GM21423 (cell line): ENCODE measurements at regions not wholly inside any gene's neighbourhood (a gene's known extent, or its start where the extent isn't known, plus 50 kb on each side); places are given as distances from the start of the nearest gene placed in this dataset.

Experiments used
- ATAC-seq: cut with Tn5 transposase; IDR thresholded peaks from one replicate; pipeline ENCODE4 v1.9.1; 2021; ENCODE audit warnings: mild to moderate bottlenecking, moderate library complexity; ENCODE audit not compliant: unreplicated experiment

DNA sequence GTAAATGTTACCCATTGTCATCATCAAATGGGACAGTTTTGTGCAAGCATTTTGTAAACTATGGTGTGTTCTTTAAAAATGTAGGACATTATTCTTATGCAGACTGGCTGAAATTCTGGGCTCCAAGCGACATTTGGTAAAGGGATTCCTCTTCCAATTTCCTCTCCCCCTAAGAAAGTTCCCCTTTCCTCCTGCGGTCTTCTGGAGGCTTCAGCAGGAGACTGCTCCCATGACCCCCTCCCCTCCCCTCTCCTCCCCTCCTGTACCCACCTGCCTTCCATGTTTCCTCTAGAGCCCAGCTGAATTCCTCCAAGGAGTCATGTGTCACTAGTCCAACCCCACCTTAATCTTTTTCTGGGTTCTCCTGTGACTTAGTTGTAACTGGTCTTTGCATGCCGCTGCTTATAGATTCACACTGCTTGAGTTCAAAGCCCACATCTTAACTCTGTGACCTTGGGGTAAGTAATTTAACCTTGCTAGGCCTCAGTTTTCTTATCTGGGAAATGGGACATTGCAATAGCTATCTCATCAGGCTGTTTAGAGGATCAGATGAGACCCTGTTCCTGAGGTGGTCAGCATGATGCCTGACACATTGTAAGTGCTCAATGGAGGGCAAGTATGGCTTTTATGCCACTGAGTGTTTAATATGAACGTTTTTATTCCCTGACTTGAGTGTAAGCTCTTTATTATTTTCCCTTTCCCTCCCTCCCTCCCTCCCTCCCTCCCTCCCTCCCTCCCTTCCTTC lies 69.9 kb upstream of the WDR26 start:
- no peak for ATAC-seq

DNA sequence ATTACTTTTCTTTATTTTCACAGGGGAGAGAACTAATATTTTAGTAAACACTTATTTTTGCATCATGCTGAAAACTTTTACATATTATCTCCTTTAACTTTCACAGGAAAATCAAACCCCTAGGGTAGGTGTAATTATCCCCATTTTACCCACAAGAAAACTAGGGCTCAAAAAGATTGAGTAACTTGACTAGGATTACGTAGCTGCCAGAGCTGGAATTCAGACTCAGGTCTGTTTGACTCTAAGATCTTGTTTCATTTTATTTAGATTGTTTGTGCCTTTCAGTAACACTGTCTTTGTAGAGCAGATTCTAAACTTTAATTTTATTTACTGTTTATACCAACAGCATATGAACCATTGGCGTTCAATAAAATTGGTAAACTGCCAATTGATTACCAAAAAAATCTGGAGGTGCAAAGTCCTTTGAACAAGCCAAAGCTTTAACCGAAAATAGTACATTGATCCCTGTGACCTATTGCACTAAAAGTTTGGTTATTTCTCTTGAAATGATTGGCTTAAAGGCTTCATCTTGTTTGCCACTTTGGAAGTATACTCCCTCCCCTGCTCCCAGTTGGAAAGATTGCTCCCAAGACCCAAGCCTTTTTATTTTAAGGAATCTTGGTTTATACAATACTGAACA lies 71.0 kb upstream of the WDR26 start:
- no peak for ATAC-seq

DNA sequence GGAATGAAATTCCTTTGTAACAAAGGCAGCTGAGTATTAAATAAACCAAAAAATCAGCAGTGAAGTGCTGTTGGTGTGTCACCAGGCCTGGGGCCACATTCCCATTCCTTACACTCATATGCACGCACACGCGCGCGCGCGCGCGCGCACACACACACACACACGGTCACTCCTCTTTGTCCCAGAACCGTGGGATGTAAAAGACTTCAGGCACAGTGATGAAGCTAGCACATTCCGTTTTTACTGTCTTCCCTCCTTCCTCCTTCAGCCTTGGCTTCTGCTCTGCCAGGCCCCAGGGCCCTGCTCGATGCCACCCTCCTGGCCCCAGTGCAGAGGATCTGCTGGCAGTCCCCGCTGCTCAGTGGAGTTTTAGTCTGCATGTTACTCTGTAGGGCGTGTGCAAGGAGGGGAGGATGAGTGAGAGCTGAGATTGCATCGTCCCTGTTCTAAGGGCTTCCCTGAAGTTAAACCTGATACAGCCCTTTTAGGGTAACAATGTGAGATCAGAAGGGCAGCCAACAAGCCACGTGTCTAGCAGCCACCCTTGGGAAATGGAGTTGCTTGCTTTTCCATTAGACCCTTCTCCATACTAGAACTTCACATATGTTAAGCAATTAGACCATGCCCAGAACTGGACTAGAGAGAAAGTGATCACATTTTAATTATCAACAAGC lies 71.7 kb upstream of the WDR26 start:
- ATAC-seq, result no peak

DNA sequence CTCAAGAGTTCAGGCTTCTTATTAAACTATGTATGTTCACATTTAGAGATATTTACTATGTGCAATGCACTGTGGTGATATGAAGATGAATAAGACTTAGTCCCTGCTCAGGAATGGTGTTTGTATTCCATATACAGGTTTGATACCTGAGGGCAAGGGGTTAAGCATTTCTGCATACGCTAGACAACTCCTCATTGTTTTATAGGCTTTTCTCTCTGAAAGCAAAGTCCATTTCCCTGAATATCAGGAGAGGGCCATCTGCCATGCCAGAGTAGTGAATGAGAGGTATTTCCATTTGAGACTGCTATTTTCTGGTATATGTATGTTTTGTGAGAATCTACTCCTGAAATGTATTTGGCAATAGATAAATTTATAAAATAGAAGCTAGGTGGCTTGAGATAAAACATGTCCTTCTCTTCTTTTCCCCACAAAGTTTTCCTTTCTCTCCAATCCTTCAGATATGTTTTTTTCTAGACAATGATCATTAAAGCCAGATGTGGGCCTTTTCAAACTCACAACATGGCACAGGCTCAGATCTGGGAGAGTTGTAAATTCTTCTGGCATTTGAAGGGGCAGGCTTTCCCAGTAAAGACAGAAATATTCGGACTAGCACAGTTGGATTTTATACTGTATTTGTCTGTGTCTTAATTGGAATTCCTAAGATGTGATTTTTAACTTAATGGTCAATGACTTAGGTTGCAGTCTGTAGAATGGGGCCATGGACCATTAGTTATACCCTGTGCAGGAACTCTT lies 73.3 kb upstream of the WDR26 start:
- ATAC-seq, result no peak

DNA sequence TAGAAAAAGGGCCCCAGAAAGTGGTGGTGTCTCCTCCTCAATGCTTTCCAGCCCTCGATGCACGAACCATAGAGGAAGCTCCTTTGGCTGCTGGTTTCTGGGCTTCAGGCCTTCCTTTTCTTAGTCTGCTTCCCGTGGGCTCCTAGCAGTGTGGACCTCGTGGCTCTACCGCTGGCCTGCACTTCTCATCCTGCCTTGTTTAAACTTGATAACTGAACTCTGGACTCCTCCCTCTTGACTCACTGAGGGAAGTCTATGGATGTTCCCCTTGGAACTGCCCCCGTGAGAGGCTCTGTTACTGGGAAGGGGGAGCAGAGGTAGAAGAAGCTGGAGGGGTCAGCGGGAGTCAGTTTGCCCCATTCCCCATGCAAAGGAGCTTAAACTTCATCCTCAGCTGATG lies 75.3 kb upstream of the WDR26 start:
- ATAC-seq, result no peak

DNA sequence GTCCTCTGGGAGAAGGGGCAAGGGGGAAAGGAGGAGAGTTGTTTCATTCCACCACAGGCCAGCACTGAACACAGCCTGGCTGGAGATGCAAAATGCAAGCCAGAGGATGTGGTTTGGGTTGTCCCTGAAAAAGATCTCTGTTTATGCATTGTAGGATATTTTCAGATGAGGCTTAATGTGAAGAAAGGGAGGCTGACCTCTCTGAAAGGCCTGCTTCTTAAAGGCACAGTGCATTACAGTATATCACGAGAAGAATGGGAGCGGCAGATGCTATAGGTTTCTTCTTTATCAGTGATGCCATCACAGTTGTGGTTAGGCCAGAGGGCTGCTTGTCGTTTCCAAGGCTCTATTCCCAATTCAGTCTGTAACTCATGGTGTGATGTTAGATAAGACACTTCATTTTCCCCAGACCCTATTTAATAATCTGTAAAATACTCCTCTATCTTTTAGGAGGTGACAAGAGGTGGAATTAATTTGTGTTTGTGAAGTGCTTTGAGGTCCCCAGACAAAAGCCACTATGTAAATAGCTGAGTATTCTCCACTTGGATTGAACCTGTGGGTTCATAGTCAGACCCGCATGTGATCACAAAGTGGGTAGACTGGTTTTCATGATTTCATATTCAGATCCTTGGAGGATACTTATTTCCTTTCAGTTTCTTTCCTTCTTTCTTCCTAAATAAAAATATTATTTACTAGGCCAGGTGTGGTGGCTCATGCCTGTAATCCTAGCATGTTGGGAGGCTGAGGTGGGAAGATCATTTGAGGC lies 76.5 kb upstream of the WDR26 start:
- ATAC-seq, result no peak

DNA sequence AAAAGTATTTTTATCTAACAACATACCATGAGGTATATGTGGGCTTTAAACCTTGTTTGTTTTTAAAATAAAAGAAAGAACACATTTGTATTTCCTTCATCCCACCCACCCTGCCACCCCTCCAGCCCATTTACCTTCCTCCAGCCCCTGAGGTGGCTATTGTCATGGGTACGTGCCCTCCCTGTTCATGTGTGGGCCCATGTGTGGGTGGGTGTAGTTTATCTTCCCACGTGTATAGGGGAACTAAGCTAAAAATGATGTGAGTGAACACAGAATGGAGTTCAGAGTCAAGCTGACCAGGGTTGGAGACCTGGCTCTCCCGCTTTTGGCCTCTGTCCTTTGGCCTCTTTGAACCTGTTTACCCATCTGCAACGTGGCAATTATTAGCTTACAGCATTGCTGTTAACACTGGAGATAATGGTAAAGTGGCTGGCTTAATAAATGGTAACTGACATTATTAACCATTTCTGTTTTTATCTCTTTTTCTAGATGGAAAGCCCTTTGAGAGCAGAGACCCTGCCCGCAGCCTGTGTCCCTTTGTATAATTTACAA lies 78.1 kb upstream of the WDR26 start:
- no peak for ATAC-seq

DNA sequence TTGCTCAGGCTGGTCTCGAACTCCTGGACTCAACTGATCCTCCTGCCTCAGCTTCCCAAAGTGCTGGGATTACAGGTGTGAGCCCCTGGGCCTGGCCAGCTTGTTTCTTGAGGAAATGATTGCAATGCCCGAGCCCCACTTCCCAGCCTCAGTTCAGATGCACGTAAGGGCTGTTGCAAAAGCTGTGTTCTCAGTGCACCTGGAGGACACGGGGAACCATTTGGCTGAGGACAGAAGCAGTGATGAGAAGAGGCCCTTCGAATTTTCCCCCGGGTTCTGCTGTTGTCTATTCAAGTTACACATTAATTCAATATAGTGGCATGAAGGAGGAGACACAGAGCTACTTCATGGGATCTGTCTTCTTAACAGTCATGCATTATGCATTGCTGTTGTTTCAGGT lies 78.8 kb upstream of the WDR26 start:
- ATAC-seq, result no peak

DNA sequence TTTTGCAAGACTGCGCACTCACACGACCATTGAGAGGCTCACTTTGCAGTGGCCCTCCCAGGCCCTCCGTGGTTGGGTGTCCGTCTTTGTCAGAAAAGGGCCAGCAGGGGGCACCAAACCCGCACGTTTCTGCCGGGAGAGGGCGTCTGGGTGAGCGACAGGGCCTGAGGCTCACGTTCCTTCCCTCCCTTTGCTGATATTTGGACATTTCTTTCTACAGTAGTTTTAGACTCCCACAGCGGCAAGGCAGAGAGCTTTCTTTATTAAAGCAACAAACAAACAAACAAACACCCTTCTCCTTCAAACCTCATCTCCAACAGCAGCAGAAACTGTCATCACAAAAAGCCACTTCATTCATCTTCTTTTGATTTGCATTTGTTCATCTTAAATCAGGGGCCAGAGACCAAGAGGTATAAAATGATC lies 79.2 kb upstream of the WDR26 start:
- peak; percentile 97 for ATAC-seq

DNA sequence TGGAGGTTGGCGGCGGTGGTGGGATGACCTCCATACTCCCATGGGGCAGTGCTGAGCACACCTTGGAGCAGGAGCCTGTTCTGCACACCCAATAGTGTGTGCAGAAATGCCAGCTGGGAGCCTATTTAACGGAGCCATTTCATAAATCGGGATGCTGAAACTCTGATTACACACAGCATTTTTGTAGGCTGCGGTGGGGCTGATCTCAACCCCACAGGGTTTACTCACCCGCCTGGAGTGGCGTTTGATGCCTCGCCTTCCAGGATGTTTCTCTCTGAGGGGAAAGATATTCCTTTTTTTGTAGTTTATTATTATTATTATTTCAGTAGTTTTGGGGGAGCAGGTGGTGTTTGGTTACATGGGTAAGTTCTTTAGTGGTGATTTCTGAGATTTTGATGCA lies 82.6 kb upstream of the WDR26 start:
- no peak for ATAC-seq

DNA sequence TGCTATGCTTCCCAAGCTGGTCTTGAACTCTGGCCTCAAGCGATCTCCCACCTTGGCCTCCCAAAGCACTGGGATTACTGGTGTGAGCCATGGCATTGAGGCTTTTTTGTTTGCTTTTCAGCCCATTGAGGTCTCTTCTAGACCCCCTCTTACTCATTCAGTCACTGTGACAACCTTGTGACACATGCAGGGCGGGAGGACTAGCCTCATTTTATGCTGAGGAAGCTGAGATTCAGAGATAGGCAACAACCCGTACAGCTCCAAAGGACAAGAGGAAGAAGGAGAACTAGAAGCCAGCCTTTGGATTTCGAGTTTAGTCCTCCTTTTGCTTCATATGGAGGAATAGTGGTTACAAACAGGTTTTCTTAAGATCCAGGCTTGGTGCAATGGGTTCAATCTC lies 83.9 kb upstream of the WDR26 start:
- ATAC-seq, result no peak

DNA sequence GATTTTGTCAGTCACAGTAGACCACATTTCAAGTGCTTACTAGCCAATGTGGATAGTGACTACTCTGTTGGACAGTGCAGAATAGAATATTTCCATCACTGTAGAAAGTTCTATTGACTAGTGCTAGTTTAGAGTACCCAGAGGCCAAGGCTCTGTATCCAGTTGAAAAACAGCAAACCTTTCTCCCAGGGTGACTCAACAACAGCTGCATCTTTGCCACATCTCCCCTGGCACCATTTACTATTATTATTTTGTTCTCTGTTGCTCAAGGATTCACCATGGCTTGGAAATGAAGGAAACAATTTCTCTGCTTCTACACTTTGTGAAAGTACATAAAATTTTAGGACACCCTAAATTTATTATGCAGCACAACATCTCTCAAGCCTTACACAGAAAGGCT lies 85.3 kb upstream of the WDR26 start:
- no peak for ATAC-seq

DNA sequence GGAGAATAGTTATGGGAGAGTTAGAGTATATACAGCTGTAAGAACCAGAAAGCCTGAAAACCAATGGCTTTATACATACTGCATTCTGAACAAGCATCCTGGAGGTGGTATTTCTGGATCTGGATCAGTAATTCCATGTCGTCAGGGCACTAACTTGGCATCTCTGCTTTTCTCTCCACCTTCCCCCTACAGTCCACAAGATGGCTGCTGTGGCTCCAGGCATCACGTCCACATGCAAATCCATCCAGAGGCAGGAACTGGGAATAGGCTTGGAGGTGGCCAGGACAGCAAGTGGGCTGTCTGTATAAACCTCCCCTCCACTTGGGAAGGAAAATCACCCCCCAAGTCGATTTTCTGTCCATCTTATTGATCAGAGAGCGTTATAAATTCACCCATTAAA lies 86.2 kb upstream of the WDR26 start:
- no peak for ATAC-seq

DNA sequence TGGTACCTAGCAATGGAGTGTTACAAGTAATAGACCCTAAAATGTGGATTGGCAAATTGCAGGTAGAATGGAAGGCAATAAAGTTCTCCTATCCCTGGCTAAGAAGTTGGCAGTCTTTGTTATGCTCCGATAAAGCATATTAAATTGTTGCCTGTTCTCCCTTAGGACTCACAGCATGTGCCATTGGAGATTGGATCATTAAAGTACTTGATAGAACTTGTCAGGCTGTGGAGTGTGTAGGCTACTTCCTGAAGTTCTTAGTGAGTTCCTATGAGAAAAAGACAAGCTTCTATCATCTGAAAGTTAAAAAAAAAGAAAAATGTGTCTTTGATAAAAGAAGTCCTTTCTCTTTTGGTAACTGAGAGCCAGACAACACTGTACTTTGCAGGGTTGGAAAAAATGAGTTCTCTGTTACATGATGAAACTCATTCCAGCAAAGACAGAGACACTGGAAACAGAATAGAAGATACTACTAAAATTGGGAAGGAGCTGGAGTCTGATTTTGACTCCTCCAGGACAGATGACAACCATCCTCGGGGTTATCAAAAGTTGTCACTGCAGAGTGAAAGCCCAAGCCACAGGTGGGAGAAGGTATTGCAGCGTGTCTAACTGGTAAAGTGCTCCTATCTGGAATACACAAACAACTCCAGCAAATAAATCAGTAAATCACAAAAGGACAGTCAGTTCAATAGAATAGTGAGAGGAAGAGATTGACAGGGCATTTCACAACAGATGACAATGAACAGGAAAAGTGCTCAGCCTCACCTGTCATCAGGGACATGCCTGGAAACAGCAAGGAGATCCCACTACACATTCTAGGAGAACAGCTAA lies 87.5 kb upstream of the WDR26 start:
- ATAC-seq, result no peak

DNA sequence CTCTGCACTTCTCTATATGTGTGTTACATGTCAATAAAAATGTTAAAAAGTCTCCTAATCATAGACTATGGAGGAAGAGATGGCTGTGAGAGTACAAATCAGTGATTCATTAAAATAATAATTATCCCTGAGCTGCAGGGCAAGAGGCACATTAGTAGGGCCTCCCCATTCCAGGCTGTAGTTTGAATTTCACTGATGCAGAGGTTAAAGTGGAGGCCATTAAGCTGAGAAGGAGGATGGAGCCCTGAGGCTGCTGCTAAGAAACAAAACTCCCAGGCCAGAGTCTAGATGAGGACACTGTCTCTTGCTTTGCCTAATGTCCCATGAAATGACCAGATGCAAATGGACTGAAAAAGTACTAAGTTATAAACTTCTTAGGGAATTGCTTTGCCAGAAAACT lies 89.1 kb upstream of the WDR26 start:
- no peak for ATAC-seq

DNA sequence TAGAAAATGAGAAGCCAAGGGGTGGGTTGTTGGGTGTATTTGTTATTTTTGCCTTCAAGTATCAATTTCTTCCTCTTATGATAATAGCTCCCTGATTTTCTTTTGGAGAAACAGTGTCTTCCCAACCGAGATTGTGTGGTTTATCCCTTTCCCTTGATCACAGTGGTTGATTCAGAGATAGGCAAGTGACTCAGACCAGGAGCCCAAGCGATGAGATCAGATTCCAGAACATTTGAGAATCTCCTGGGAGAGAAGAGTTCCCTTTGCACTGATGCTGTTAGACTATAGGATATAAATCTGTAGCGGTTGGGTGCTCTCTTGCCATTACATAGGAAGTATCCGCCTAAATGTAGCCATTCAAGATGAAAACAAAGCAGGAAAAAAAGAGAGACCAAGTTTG lies 90.1 kb upstream of the WDR26 start:
- ATAC-seq, result no peak

DNA sequence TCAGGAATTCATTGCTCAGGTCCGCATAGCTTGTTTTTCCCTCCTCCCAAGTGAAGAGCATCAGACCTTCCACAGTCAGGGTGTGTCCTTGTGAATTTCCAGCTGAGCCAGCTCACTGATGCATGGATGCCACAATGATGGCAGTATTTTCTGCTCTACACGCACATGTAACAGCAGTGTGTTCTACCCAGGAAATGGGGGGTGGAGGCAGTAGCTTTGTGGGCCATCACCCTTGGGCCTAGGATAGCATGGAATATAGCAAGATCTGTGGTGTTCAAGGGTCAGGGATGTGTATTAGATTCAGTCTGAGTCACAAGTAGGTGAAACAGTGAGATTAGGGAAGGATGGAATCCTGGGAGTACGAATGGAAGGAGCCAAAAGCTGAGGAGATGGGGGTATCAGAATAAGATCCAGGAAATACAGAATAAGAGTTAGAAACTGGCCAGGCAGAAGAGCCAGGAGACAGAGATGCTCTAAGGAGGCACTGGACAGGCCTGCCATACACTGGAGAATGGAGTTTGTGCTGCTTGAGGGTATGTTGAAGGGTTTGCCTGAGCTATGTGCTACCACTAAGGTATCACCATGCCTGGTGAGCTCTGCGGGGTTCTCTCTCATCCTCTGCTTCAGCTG lies 90.6 kb upstream of the CNIH3 start:
- ATAC-seq, result no peak

DNA sequence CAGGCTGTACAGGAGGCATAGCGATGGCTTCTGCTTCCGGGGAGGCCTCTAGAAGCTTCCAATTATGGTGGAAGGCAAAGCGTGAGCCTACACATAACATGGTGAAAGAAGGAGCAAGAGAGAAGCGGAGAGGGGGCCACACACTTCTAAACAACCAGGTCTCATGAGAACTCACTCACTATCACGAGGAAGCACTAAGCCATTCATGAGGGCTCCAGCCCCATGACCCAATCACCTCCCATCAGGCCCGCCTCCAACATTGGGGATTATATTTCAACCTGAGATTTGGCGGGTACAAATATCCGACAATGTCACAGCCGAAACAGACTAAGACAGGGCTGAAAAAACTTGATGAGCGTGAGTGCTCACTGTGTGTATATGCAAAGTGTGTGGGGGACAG lies 89.3 kb upstream of the CNIH3 start:
- ATAC-seq, result no peak

DNA sequence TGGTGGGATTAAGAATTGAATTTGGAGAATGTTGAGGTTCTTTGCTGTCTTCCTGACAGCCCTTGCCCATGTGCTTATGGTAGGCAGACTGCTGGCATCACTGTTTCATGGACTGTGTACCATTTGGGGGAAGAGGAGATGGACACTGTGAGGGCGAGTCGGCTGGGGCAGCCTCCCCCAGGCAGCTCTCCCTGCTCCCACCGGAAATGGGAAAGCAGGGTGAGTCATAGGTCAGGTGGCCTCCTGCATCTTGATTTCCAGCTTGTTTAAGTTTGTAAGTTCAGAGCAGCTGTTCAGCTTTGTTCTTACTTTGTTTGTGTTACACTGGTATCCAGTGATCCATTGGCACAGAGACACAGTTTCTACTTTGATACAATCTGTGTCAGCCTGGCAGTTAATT lies 87.2 kb upstream of the CNIH3 start:
- ATAC-seq, result no peak
